HPDE6-E6E7 (cell line): ENCODE measurements at regions not wholly inside any gene's neighbourhood (a gene's known extent, or its start where the extent isn't known, plus 50 kb on each side); places are given as distances from the start of the nearest gene placed in this dataset.
"Not testable (repeated sequence)": the region's sequence is repeated elsewhere in the genome, so short reads cannot be mapped to it uniquely, and the experiment has no call there.

Experiments used
- DNase-seq: peaks from one replicate; pipeline ENCODE4 v3.0.0; 2011; ENCODE audit warnings: missing footprints; ENCODE audit errors: extremely low spot score

GRCh38 chr6:115067690-115068447, 725.0 kb upstream of the HS3ST5 start:
- no peak for DNase-seq

- DNase-seq: no peak
Measured at GRCh38 chr6:115064680-115065079, 721.9 kb upstream of the HS3ST5 start.

DNA sequence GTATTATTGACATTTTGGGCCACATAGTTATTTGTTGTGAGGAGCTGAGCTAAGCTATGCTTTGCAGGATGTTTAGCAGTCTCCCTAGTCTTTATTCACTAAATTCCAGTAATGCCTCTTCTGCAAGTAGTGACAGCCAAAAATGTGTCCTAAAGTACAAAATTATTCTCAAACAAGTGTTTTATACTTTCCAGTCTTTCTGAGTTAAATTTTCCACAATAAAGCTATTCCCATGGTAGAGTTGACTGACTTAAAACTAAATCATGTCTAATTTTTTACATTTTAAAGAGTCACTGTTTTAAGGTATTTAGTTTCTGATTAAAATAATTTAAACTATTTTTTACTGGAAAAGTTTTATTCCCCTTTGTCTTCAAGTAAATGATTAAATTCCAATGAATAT, 717.8 kb upstream of the HS3ST5 start:
- no peak for DNase-seq

DNA sequence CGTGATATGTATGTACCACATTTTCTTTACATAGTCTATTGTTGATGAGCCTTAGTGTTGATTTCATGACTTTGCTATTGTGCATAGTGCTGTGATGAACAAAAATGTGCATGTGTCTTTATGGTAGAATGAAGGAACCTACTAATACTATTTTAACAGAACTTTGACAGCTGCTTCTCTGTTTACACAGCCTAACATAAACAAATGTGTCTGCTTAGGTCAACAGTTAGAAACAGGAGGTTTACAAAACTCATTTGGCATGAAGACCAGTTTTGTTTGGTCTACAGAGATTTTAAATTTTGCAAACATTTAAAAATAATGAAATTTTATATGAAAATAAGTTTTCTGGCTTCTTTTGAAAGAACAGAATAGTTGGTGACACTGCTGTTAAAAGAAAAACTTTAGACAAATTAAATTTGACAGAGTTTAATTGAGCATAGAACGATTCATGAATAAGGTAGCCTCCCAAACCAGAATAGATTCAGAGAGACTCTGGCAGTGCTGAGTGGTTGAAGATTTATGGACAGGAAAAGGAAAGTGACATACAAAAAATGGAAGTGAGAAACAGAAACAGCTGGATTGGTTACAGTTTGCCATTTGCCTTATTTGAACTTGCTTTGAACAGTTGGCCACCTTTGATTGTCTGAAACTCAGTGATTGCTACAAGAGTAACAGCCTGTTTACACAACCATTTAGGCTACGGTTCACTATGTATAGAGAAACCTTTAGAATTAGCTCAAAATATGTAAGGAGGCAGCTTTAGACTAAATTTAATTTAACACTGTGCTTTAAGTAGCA, 715.8 kb upstream of the HS3ST5 start:
- DNase-seq: no peak

DNA sequence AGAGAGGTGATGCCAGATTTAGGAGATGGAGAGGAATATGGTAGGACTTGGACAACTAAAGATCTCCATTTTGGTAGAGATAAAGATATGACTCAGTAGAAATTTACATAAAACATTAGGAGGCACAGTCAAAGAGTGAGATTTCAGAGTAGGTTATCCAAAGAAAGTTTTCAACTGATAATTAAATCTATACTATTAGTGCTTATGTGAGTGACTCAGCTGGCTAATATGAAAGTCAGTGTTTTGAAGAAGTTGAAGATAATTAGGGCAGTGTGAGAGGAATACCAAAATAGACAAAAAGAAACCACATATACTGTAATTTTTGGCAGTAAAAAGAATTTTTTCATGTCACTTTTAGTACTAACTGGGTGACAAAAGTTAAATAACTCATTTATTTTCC, 712.8 kb upstream of the HS3ST5 start:
- DNase-seq: no peak

DNA sequence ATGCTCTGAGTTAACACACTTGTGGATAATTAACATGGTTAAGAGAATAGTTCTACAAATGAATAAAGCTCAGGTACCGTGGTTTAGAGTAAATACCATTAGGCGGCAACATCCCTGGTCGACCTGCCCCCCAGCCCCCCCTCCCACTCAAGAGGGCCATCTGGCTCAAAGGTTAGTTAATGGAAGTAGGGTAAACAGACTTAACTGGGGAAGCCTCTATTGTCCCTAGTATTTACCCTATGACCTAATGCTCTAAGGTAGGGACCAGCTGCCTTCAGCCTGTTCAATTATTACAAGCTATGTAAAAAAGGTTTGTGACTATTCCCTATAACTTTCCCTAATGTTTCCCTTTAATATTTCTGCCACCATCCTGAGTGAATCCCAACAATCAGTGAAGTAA, 711.4 kb upstream of the HS3ST5 start:
- DNase-seq: not testable (repeated sequence)

GRCh38 chr6:115053169-115053860, 710.5 kb upstream of the HS3ST5 start:
- no peak for DNase-seq

- no peak for DNase-seq
Measured at GRCh38 chr6:115016593-115016992, 673.8 kb upstream of the HS3ST5 start.

DNA sequence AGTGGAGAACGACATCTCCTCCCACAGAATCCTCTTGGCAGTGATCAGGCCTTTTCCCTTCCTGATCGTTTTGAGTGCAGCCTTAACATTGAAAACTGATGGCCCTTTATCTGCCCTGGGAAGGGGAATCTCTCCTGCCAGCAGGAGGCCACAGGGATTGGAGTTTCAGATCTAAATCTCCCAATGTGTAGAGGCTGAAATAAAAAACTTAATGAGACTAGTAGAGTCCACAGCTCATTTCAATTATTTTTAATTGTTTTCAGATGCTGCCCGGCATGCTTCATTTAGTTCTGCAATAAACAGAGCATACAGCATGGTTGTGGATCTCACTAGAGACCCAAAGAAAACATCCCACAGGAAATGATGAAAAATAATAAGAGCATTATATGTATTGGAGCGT, 662.2 kb upstream of the HS3ST5 start:
- no peak for DNase-seq

DNA sequence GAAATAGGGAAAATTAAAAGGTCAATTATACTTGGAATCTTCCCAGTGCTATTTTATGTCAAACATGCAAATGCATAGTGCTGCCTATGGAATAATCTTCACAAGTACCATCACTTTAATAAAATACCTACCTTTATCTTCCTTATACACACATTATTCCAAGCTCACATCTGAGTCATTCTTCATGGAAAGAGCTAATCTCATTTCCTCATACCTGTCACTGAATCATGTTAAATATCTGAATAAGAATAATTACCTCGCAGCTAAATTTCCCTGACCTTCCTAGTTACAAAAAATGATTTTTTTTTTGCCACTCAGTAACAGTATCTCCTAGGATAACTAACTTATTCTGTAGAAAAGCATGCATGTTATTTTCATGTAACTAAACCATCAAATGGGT, 661.4 kb upstream of the HS3ST5 start:
- peak; percentile 16 for DNase-seq

- DNase-seq: no peak
Measured at GRCh38 chr6:115001731-115002350, 659.0 kb upstream of the HS3ST5 start.

DNA sequence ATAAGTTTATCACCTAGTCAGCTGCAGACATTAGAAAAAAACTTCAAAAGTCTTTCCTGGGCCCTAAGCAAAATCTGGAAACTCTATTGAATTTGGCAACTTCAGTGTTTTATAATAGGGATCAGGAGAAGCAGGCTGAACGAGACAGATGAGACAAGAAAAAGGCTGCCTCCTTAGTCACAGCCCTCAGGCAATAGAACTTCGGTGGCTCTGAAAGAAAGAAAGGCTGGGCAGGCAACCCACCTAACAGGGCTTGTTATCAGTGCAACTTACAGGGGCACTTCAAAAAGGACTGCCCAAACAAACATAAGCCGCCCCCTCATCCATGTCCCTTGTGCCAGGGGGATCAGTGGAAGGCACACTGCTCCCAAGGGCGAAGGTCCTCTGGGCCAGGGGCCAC, 657.9 kb upstream of the HS3ST5 start:
- DNase-seq: no peak

- DNase-seq: no peak
Measured at GRCh38 chr6:114998492-114998891, 655.7 kb upstream of the HS3ST5 start.

DNA sequence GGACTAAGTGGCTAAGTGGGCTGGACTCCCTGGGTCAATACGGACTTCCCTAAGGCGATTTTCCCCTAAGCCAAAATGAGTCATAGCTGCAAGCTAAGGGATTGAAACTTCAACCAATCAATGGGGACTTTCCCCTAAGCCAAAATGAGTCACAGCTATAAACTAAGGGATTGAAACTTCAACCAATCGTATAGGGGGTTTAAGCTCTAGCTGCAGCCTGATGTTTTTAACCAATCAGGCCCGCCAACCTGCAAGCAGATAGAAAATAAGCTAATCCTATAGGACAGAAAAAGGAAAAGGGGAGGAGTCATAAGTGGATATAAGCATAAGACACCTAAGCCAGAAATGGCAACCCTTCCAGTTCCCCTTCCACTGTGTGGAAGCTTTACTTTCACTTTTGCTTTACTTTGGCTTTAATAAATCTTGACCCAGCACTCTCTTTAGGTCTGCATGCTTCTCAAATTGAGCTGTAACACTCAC, 655.0 kb upstream of the HS3ST5 start:
- DNase-seq: no peak

DNA sequence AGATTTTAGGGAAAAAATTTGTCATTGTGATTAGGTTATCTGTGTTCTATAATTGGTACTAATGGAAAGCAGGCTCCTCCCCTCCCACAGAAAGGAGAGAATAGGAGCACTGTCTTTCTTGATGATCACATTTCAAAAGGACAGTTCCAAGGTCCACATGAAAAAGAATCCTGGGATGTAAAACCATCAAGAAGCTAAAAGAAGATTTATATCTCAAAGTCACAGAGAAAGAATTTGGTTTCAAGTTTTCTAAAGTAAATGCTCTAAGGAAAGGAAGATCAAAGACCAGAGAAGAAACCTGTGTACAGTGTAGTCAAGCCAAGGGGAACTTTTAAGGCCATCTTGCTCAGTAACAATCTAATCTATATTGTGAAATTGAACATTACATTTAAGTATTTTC, 652.7 kb upstream of the HS3ST5 start:
- no peak for DNase-seq

GRCh38 chr6:114989279-114989964, 646.6 kb upstream of the HS3ST5 start:
- no peak for DNase-seq

- DNase-seq: no peak
Measured at GRCh38 chr6:114987281-114987680, 644.5 kb upstream of the HS3ST5 start.

DNA sequence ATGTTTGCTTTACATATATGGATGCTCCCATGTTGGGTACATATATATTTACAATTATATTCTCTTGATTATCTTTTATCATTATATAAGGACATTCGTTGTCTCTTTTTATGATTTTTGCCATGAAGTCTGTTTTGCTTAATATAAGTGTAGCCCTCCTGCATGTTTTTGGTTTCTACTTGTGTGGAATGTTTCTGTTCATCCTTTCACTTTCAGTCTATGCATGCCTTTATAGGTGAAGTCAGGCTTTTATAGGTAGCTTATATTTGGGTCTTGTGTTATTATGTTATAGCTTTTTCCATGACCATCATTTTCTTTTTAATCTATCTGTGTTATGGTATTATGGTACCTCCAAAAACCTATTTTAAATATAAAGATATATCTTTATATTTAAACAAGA, 612.5 kb upstream of the HS3ST5 start:
- DNase-seq: no peak

DNA sequence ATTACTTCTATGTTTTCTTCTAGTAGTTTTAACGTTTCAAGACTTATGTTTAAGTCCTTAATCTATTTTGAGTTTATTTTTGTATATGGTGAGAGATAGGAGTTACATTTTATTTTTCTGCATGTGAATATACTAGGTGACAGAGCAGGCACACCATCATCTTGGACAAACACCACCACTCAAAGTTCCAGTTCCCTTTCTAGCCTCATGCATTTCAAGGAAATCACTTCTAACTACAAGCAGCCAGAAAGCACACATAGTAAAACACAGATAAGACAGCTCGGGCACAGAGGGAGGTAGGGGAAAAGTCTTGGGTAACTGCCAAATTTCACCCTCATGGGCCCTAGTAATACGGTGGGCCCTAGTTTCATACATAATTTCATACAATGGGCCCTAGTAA, 609.4 kb upstream of the HS3ST5 start:
- DNase-seq: no peak

DNA sequence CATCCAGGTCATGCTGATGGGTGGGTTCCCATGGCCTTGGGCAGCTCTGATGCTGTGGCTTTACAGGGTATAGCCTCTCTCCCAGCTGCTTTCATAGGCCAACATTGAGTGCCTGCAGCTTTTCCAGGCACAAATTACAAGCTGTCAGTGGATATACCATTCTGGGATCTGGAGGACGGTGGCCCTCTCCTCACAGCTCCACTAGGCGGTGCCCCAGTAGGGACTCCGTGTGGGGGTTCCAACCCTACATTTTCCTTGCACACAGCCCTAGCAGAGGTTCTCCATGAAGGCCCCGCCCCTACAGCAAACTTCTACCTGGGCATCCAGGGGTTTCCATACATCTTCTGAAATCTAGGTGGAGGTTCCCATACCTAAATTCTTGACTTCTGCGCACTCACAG, 602.6 kb upstream of the HS3ST5 start:
- DNase-seq: no peak

DNA sequence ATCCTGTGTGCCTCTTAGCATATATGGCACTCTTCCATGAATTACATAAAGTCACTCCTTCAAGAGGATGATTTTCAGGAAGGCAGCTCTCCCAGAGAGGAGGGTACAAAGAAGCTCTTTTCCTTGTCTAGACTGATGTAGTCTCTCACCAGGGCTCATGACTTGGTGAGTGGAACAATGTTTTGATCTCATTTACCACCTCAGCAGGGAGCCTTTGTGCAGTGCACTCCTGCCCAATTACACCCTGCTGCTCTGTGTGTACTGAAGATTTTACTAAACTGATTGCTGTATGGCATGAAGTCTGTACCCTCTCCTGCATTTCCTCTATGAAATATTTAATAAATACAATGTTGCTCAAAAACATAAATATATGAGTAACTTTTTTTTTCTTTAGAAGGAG, 598.3 kb upstream of the HS3ST5 start:
- no peak for DNase-seq

- no peak for DNase-seq
Measured at GRCh38 chr6:114940181-114940580, 597.4 kb upstream of the HS3ST5 start.
